ENCODE measurements at regions not wholly inside any gene's neighbourhood (a gene's known extent, or its start where the extent isn't known, plus 50 kb on each side); places are given as distances from the start of the nearest gene placed in this dataset.
"Not testable (repeated sequence)": the region's sequence is repeated elsewhere in the genome, so short reads cannot be mapped to it uniquely, and the experiment has no call there.

DNA sequence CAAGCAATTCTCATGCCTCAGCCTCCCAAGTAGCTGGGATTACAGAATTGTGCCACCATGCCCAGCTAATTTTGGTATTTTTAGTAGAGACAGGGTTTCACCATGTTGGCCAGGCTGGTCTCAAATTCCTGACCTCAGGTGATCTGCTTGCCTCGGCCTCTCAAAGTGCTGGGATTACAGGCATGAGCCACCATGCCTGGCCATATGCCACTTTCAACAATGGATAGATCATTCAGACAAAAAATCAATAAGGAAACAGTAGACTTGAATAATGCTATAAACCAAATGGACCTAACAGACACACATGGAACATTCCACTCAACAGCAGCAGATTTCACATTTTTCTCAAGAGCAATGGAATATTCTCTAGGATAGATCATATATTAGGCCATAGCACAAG lies 50.5 kb upstream of the RALGPS2 start:
- TF ChIP-seq, protein P1, sequence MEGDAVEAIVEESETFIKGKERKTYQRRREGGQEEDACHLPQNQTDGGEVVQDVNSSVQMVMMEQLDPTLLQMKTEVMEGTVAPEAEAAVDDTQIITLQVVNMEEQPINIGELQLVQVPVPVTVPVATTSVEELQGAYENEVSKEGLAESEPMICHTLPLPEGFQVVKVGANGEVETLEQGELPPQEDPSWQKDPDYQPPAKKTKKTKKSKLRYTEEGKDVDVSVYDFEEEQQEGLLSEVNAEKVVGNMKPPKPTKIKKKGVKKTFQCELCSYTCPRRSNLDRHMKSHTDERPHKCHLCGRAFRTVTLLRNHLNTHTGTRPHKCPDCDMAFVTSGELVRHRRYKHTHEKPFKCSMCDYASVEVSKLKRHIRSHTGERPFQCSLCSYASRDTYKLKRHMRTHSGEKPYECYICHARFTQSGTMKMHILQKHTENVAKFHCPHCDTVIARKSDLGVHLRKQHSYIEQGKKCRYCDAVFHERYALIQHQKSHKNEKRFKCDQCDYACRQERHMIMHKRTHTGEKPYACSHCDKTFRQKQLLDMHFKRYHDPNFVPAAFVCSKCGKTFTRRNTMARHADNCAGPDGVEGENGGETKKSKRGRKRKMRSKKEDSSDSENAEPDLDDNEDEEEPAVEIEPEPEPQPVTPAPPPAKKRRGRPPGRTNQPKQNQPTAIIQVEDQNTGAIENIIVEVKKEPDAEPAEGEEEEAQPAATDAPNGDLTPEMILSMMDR (IDR thresholded peaks at IDR 0.05) = not testable (repeated sequence)
- not testable (repeated sequence) for TF ChIP-seq POLR2A (IDR thresholded peaks at IDR 0.05); POLR2AphosphoS5 (IDR thresholded peaks at IDR 0.05); EP300 (IDR thresholded peaks at IDR 0.05; ENCODE audit: low read depth)
